HG02870 (cell line): ENCODE measurements at regions not wholly inside any gene's neighbourhood (a gene's known extent, or its start where the extent isn't known, plus 50 kb on each side); places are given as distances from the start of the nearest gene placed in this dataset.
"Not testable (repeated sequence)": the region's sequence is repeated elsewhere in the genome, so short reads cannot be mapped to it uniquely, and the experiment has no call there.

Experiments used
- ATAC-seq: cut with Tn5 transposase; IDR thresholded peaks from one replicate; pipeline ENCODE4 v1.9.1; 2021; ENCODE audit warnings: mild to moderate bottlenecking, moderate library complexity; ENCODE audit not compliant: unreplicated experiment

DNA sequence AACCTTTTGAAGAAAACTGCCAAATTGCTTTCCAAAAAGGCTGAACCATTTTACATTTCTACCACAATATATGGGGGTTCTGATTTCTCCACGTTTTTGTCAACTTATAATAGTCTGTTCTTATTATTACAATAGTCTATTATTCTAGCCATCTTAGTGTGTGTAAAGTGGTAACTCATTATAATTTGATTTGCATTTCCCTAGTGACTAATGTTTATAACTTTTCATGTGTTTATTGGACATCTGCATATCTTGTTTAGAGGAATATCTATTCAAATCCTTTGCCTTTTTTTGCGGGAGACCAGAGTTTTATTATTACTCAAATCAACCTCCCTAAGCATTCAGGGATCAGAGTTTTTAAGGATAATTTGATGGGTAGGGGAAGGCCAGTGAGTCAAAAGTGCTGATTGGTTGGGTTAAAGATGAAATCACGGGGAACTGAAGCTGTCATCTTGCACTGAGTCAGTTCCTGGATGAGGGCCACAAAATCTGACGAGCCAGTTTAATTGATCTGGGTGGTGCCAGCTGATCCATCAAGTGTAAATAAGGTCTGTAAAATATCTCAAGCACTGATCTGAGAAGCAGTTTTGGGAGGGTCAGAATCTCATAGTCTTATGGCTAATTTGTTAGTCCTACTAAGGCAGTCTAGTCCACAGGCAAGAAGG is 303.4 kb upstream of the NCKAP5 start:
- no peak for ATAC-seq

DNA sequence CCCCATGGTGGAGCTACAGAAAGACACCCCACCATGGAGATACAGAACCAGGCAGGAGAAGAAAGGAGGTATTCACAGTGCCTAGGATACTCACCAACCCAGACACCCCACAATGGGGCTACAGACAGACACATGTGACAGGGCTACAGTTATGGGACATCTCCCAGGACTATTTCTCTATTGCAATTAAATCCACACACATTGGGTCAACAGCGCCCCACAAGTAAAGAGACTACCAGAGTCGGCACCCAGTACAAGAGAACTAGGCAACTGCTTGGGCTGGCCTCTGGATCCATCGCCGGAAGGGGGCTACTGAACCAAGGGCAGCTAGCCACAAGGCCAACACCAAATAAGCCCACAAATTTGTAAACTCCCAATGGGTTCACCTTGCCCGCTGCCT is 310.1 kb upstream of the NCKAP5 start:
- no peak for ATAC-seq

DNA sequence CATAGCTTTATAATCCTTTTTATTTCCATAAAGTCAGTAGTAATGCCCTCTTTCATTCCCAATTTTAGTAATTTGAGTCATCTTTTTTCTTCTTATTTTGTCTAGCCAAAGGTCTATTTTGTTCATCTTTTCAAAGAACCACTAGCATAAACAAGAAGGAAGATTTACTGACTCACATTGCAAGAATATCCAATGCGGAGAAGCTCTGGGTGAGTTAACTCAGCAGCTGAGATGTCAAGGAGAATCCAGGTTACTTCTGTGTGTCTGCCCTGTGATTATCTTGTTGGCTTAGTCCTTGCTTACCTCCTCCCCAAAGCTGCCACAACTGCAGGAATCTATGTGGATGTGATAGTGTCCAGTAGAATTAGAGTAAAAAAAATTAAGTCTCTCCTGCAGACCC is 311.4 kb upstream of the NCKAP5 start:
- ATAC-seq: no peak

DNA sequence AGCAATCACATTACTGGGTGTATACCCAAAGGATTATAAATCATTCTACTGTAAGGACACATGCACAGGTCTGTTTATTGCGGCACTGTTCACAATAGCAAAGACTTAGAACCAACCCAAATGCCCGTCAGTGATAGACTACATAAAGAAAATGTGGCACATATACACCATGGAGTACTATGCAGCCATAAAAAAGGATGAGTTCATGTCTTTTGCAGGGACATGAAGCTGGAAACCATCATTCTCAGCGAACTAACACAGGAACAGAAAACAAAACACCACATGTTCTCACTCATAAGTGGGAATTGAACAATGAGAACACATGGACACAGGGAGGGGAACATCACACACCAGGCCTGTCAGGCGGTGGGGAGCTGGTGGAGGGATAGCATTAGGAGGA is 313.9 kb upstream of the NCKAP5 start:
- not testable (repeated sequence) for ATAC-seq

DNA sequence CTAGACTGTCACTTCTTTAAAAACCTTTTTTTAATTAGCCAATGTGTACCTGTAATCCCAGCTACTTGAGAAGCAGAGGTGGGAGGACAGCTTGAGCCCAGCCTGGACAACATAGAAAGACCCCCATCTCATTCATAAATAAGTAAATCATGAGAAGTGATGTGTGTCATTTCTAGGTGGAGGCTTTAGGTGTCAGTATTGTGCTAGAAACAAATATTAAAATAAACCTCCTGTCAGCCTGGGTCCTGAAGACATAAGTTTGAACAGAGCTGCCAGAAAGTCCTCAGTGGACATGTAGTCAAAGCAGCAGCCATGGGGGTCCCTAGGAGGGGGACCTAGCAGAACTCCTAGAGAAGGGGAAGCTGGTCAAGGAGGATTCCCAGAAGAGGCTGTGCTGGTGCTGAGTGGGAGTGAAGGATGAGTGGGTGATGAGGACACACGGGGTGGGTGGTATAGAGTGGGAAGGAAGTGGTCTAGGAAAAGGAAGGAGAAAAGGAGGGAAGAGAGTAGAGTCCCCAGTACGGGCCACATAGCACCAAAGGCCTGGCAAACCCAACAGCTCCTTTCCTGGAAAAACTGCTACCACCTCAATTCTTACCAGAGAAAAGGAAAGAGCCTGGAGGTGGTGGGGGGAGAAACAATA is 316.6 kb upstream of the NCKAP5 start:
- ATAC-seq: no peak

DNA sequence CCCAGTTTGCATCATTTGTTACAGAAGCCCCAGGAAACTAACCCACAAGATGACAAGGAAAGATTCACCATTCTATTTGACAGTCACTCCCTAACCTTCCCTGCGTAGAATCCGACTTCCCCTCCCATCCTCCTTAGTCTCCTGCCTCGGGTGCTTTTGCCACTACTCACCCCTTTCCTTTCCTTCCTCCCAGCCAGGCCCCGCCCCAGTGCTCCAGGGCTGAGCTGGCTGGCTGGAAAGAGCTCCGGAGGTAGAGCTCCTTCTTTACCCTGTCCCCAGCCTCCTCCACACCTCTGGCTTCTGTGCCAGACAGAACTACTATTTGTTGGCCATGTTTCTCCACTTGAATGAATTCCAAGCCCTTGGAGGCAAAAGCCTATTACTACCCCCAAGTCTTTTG is 317.6 kb upstream of the NCKAP5 start:
- ATAC-seq: no peak

DNA sequence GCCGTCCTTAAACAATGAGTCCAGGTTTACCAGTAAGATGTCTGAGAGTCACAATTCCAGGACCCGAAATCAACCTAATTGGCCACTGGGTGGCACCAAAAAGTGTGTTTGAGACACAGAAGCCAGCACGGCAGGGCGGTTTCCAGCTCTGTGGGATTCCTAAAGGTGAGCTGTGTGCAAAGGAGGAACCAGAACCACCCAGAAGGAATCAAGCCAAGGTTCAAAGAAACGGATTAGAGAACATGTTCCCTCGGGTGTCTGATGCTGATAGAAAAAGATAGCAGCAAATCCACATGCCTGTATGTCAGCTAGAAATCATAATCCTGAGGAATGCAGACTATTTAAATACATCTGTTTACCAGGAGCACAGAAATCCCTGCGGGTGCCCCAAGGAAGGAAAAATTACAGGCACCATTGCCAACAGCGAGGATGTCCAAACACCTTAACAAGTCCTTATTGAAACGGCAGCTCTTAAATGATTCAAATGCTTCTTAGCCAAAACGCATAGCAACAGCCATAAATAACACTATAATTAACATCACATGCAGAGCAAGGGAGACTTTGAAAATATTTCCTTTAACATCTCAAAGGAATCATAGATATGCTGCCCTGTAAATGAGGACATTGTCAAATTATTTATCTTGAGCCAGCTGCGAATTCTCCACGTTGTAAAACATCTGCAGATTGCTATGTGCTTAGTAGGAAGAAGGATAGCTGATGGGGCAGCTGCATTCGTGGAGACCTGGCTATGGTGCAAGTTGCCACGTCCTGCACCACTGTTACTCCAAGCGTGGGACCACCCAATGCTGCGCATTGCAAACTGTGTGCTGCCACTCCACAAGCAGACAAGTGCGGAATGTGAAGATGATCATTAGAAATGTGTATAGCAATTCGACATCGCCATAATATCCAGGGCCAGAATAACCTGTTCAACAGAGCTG is 318.7 kb upstream of the NCKAP5 start:
- no peak for ATAC-seq

DNA sequence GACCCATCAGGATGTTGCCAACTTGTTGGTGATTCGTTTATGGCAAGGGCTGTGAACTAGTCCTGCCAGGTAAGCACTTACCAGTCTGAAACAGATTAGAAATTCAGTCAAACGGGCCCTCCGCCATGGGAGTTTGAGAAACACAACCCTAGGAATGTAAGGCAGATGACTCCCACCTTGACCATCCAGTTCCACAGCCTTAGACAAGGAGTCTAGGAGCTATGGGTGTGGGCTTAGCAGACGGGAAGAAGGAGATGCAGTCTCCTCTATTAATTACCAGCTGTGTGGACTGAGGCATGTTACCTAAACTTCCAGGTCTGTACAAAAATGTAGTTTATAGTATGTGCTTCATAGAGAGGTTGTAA is 319.4 kb upstream of the NCKAP5 start:
- no peak for ATAC-seq

DNA sequence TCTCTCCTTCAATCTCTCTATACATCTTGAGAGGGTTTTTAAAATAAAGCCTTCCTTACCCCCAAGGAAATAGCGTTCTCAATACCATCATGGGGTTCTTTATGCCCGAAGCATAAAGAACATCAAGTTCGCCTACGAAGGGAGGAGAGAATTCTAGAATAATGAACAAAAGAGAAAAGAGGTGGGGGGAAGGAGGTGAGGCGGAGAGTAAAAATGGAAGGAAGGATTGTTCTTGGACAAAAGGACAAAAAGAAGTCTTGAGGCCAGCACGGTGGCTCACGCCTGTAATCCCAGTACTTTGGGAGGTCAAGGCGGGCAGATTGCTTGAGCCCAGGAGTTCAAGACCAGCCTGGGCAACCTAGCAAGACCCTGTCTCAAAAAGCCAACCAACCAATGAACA is 319.8 kb upstream of the NCKAP5 start:
- ATAC-seq: no peak

DNA sequence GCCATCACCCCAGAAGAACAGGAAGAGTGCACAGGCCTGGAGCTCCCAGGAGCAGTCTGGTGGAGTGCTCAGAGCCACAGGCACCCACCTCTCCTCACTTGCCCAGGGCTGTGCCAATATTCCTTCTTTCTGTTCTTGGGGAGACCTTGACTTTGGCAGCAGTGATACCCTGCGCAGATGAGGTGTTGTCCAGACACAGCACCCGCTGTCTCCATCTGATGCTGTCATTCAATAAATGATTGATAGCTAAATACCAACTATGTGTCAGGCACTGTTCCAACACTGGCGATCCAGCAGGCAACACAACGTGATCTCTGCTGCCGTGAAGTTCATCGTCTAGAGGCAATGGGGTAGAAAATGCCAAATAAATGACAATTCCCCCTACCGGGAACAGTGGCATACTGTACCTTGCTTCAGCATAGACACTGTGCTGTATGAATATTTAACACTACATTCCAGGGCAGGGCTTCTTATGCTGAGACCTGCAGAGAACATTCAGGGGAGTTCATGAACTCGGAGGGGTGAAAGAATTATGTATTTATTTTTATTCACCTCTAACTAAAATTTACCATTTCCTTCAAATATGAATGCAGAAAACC is 320.5 kb upstream of the NCKAP5 start:
- no peak for ATAC-seq

DNA sequence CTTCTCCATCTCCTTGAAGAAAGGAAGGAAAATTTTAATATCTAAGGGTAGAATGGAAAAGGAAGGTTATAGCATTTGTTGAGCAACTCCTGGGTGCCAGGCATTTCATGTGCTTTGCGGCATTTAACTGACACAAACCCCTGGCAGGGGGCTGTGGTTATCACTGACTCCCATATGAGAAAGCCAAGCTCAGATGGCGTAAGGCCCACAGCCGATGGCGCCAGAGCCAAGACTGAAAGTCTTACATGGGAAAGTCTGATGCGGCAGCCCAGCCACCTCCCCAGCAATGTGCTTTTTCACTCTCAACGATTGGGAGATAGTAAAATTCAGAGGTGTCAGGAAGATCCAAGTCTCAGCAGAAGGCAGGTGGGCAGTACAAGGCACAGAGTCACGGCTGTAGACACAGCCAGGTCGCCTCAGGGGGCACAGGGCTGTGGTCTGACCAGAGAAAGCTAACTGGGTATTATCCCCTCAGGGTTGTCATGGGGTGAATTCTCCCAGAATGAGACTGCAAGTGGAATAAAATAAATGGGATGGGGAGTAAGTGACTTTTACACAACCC is 324.2 kb upstream of the NCKAP5 start:
- no peak for ATAC-seq

DNA sequence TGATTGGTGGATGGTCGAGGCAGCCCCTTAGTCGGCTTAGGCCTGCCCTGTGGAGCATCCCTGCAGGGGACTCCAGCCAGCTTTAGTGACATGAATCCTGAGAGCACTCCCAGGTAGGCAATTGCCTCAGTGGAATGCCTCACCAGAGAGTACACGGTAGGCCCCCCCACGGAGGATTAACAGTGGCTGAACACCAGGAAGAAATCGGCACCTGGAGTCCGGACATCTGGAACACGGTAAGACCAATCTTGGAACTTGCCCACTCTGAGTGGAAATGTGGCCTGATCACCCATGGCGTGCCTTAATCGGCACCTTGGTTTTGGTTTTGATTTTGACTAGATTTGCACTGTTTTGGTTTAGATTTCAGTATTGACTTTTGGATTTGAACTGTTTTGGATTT is 326.2 kb upstream of the NCKAP5 start:
- no peak for ATAC-seq

DNA sequence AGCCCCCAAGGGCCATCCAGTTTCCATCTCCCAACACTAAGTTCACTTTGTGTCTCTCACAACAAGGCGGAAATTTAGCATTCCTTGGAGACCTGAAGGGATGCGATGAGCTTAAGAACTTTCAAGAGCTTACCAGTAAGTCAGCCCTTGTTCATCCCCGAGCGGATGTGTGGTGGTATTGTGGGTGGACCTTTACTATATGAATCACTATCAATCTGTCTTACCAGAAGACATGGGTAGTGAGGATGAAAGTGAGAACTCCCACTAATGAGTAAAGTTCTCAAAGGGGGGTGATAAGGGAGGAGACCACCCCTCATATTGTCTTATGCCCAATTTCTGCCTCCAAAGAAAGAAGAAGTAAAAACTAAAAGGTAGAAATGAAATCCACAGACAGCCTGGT is 329.6 kb upstream of the NCKAP5 start:
- not testable (repeated sequence) for ATAC-seq

DNA sequence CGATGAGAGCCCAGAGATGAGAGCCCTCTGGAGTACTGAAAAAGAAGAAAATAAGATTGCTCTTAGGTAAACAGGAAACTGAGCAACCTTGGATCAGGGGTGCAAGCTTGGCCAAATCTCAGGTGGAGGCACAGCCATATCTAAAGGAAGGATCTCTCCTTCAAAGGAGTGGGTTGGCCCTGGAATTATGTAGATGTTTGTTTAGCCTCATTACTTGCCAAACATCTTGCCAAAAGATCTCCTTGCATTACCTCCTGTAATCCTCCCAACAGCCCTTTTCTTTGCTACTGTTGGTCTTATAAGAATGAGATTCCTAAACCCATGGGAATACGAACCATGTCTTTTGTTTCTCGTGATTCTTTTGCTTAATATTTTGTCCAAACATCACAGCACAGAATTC is 332.6 kb upstream of the NCKAP5 start:
- no peak for ATAC-seq

DNA sequence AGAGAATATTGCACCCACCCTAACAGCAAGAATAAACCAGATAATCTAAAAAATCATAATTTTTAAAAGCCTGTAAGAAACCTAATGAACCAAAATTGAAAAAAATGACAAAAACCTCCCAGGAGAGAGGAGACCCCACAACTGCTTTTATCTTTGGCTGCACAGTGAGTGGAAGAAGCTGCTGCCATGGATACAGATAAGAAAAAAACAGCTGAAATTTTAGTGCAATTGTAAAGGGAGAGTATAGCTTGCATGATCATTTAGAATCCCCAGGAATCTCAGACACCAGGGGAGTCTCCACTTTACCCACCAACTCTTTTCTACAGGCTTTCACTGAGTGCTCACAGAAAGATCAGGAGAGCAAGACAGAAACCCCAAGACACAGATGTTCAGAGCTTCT is 338.1 kb upstream of the NCKAP5 start:
- no peak for ATAC-seq

DNA sequence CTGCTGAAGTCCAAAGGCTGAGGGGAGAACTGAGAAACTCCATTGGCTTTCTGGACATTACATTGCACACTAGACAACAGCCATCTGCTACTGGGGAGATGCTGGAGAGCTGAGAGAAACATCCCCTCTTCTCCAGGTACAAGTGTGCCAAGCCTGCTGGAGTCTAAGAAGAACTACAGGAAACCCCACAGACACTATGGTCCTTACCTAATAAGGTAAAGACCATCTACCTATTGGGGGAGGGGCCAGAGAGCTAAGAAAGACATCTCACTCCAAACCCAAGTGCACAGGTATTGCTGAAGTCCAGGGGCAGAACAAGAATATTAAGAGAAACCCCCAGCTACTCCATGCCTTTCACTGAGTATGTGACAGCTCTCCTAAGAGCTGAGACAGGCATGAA is 338.7 kb upstream of the NCKAP5 start:
- no peak for ATAC-seq

DNA sequence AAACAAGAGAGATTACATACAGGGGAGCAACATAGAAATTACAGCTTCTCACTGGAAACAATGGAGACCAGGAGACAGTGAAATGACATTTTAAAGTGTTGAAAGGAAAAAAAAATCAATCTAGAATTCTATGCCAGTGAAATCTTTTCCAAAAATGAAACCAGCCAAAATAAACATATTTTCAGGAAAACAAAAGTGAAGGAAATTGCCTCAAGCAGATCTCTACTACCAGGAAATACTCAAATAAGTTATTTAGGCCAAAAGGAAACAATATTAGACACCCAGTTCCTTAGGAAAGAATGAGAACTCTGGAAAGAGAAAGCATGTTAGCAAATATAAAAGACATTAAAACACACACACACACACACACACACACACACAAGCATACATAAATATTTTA is 339.9 kb upstream of the NCKAP5 start:
- ATAC-seq: no peak

DNA sequence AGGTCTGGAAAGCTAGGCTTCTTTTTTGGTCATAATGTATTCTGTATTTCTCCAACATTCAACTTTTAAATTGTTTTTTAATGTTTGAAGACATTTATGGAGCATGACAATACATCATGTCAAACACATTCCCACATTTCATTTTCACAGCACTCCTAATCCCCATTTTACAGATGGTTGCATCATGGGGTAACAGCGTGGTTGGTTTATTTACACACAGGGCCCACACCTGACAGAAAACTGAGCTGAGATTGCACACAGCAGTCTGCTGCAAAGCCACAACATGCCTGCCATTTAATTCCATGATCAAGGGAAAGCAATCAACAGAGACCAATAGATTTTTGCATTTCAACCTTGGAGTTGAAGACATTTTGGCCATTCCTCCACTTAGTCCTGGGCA is 335.7 kb upstream of the MGAT5 start:
- ATAC-seq: no peak

DNA sequence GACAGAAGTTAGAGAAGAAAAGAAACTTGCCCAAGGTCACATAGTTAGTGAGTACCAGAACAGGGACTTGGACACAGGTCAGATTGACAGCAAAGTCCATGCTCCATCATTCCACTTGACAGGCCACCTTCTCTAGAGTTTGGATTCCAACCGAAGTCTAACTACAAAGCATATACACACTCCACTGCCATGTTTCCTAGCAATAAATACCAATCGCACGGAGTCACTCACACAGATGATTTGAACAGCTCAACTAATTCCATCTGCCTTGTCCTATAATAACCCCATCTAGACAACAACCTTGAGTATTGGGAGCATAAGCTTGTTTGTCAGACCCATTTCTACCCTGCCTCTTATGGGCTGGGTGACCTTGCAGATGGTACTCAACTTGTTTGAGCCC is 334.6 kb upstream of the MGAT5 start:
- no peak for ATAC-seq

DNA sequence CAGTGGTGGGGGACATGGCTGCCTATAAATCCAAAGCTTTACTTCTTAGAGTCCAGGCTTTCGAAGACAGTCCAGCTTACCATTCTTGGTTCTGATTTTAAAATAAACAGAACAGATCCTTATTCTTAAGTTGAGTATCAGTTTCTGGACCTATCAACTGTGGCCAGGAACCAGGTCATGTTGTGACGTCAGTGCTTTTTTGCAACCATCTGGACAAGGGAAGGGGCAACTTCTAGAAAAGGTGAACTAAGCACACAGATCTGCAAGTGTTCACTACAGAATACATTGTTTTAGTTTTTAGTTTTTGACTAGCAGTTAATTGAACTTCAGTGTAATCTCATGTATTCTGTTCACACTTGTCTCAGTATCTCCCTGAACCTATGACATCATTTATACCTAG is 326.0 kb upstream of the MGAT5 start:
- no peak for ATAC-seq

DNA sequence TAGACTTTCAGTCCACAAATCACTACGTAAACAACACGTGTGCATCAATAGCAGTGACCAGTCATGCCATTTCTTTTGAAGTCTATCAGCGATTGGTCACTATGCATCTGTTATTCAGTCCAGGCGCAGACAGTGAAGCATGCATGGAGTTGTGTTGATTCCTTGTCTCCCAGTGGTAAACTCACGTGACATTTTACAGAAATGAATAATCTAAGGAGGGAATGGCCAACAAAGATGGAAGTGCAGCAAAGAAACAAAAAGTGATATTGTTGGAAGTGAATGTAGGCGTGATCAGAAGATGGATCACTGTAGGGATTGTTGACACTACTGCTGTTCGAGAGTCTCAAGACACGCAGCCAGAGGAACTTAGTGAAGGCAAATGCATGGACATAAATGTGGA is 317.8 kb upstream of the MGAT5 start:
- ATAC-seq: no peak
